HUES48 (cell line): ENCODE measurements at regions not wholly inside any gene's neighbourhood (a gene's known extent, or its start where the extent isn't known, plus 50 kb on each side); places are given as distances from the start of the nearest gene placed in this dataset.

Experiments
- H3K27ac ChIP-seq: one replicate; pipeline ENCODE4 v1.7.0; 2013; ENCODE audit warnings: low read depth, low read length, inconsistent platforms
- H3K27me3 ChIP-seq: 2 replicates; pipeline ENCODE4 v1.6.1; 2013; ENCODE audit warnings: mild to moderate bottlenecking, low read length; ENCODE audit not compliant: control insufficient read depth, insufficient read depth
- H3K36me3 ChIP-seq: 2 replicates; pipeline ENCODE4 v1.6.1; 2013; ENCODE audit warnings: low read length; ENCODE audit not compliant: control insufficient read depth, insufficient read depth
- H3K4me1 ChIP-seq: 2 replicates; pipeline ENCODE4 v1.6.1; 2013; ENCODE audit warnings: mild to moderate bottlenecking, low read length; ENCODE audit not compliant: control insufficient read depth, insufficient read depth
- H3K4me3 ChIP-seq: 2 replicates; pipeline ENCODE4 v1.5.1; 2013; ENCODE audit warnings: mild to moderate bottlenecking, low read depth, low read length
- H3K9ac ChIP-seq: 2 replicates; pipeline ENCODE4 v1.6.1; 2013; ENCODE audit warnings: mild to moderate bottlenecking, low read depth, low read length, moderate library complexity
- H3K9me3 ChIP-seq: 2 replicates; pipeline ENCODE4 v1.6.1; 2013; ENCODE audit warnings: low read length; ENCODE audit not compliant: control insufficient read depth, insufficient read depth

- H3K27me3 ChIP-seq, result no peaks in the 10 kb centered on the region
- no peaks in the 10 kb centered on the region for H3K36me3 ChIP-seq
- peaks cover 3% of the 10 kb centered on the region; the same call in 1 of the 2 replicates for H3K9me3 ChIP-seq
- H3K27ac ChIP-seq, result no peak overlapping the region
- H3K4me1 ChIP-seq, result no peaks in the 10 kb centered on the region
- no peak overlapping the region for H3K4me3 ChIP-seq
- no peak overlapping the region for H3K9ac ChIP-seq
These were observed 62.3 kb upstream of the PLSCR4 start for GRCh38 chr3:146313031-146313745.

- Histone ChIP-seq H3K27me3 (no peaks in the 10 kb centered on the region), H3K9me3 (peaks cover 3% of the 10 kb centered on the region; the same call in 1 of the 2 replicates), H3K27ac (no peak overlapping the region), H3K36me3 (no peaks in the 10 kb centered on the region), H3K4me3 (no peak overlapping the region), H3K9ac (no peak overlapping the region), H3K4me1 (no peaks in the 10 kb centered on the region)
These were observed 57.8 kb upstream of the PLSCR4 start for GRCh38 chr3:146308682-146309081.

GRCh38 chr3:146308222-146308621, 57.3 kb upstream of the PLSCR4 start:
- H3K4me3 ChIP-seq, result no peak overlapping the region
- H3K9me3 ChIP-seq, result peaks cover 3% of the 10 kb centered on the region; the same call in 1 of the 2 replicates
- H3K27me3 ChIP-seq, result no peaks in the 10 kb centered on the region
- no peaks in the 10 kb centered on the region for H3K36me3 ChIP-seq
- no peak overlapping the region for H3K9ac ChIP-seq
- H3K4me1 ChIP-seq, result no peaks in the 10 kb centered on the region
- H3K27ac ChIP-seq, result no peak overlapping the region

GRCh38 chr3:146307456-146307725, 56.5 kb upstream of the PLSCR4 start:
- no peak overlapping the region for H3K4me3 ChIP-seq
- no peak overlapping the region for H3K9ac ChIP-seq
- H3K27me3 ChIP-seq, result no peaks in the 10 kb centered on the region

GRCh38 chr3:146306656-146307455, 56.0 kb upstream of the PLSCR4 start:
- Histone ChIP-seq H3K9me3 (peaks cover 3% of the 10 kb centered on the region; the same call in 1 of the 2 replicates), H3K4me1 (no peaks in the 10 kb centered on the region), H3K36me3 (no peaks in the 10 kb centered on the region), H3K9ac (no peak overlapping the region), H3K27me3 (no peaks in the 10 kb centered on the region), H3K4me3 (no peak overlapping the region), H3K27ac (no peak overlapping the region)

More at GRCh38 chr3:146307456-146307725, 56.5 kb upstream of the PLSCR4 start:
- no peaks in the 10 kb centered on the region for H3K4me1 ChIP-seq
- H3K9me3 ChIP-seq, result peaks cover 3% of the 10 kb centered on the region; the same call in 1 of the 2 replicates
- H3K36me3 ChIP-seq, result no peaks in the 10 kb centered on the region
- no peak overlapping the region for H3K27ac ChIP-seq

- no peaks in the 10 kb centered on the region for H3K27me3 ChIP-seq
- H3K9ac ChIP-seq, result no peak overlapping the region
- H3K36me3 ChIP-seq, result no peaks in the 10 kb centered on the region
- no peak overlapping the region for H3K4me3 ChIP-seq
- H3K9me3 ChIP-seq, result peaks cover 2% of the 10 kb centered on the region; the same call in 1 of the 2 replicates
- no peaks in the 10 kb centered on the region for H3K4me1 ChIP-seq
- no peak overlapping the region for H3K27ac ChIP-seq
These were observed 55.0 kb upstream of the PLSCR4 start for GRCh38 chr3:146305808-146306423.

GRCh38 chr3:146300768-146301167, 49.9 kb upstream of the PLSCR4 start:
- H3K36me3 ChIP-seq, result no peaks in the 10 kb centered on the region
- no peaks in the 10 kb centered on the region for H3K4me1 ChIP-seq
- H3K27me3 ChIP-seq, result no peaks in the 10 kb centered on the region
- H3K9me3 ChIP-seq, result no peaks in the 10 kb centered on the region
- no peak overlapping the region for H3K9ac ChIP-seq
- H3K27ac ChIP-seq, result no peak overlapping the region
- no peak overlapping the region for H3K4me3 ChIP-seq
